HCT116 (cell line): ENCODE measurements at regions not wholly inside any gene's neighbourhood (a gene's known extent, or its start where the extent isn't known, plus 50 kb on each side); places are given as distances from the start of the nearest gene placed in this dataset.

ENCODE experiments used
- ATAC-seq: fragments of 200-7000 bp; cut with Tn5 transposase; 2 replicates; pipeline ENCODE4 v1.9.1; 2020; ENCODE audit warnings: mild to moderate bottlenecking, moderate library complexity
- BruUV-seq: library from RNA; stranded (reverse); fragments of 400-500 nt; replicated peaks from 2 replicates; lab custom pipeline; 2021; lab: Mats Ljungman, UMichigan
- CTCF ChIA-PET: fragments of 300-600 bp; sonication (Branson Sonifier 250); formaldehyde crosslinking; loops from one replicate; lab custom pipeline; 2021; ENCODE audit warnings: antibody characterized with exemption; lab: Charles Lee
- POLR2A ChIA-PET: fragments of 300-600, 350-600 bp; sonication (Branson Sonifier 250); formaldehyde crosslinking; loops from one replicate; lab custom pipeline; 2021; ENCODE audit warnings: antibody characterized with exemption; lab: Charles Lee
- RAD21 ChIA-PET, 2 experiments: fragments of 300-600 bp; sonication (Branson Sonifier 250); formaldehyde crosslinking; loops; one replicate each; lab custom pipeline; 2023; ENCODE audit warnings: low total read pairs in 2 of 2; ENCODE audit not compliant: uncharacterized antibody in 2 of 2, unreplicated experiment in 2 of 2, low non-redundant PET in 1 of 2; lab: Charles Lee
- DNase-seq: peaks from one replicate; pipeline ENCODE4 v3.0.0-alpha.2; 2010; ENCODE audit warnings: low read depth, low spot score
- H2AFZ ChIP-seq: fragments of 200-600 bp; shearing (Covaris generic), sonication (generic); 2 replicates; pipeline ENCODE4 v1.6.1; 2017; ENCODE audit warnings: low read depth, mixed run types, mixed read lengths, antibody characterized with exemption, low read length; ENCODE audit not compliant: poor library complexity, severe bottlenecking
- H3K27ac ChIP-seq: 2 replicates; pipeline ENCODE4 v1.5.1; 2012; ENCODE audit warnings: low read depth, low read length
- H3K27me3 ChIP-seq: fragments of 200-600 bp; sonication (generic); 2 replicates; pipeline ENCODE4 v1.6.1; 2016; ENCODE audit warnings: mixed run types, low read length, mixed read lengths; ENCODE audit not compliant: insufficient read depth
- H3K36me3 ChIP-seq, 2 experiments: fragments of 200-500 bp in 1 of 2; fragments of 200-600 bp in 1 of 2; sonication (Bioruptor generic) in 1 of 2; sonication (generic) in 1 of 2; 2 replicates each; pipeline versions ENCODE4 v1.5.1 to v1.6.1; 2014 to 2016; ENCODE audit warnings: low read length in 2 of 2, inconsistent platforms in 1 of 2, mixed read lengths in 1 of 2, mixed run types in 1 of 2; ENCODE audit not compliant: insufficient read depth in 2 of 2, control insufficient read depth in 1 of 2
- H3K4me1 ChIP-seq, 2 experiments: fragments of 200-600 bp in 1 of 2; sonication (generic) in 1 of 2; 2 replicates each; pipeline versions ENCODE4 v1.5.1 to v1.6.1; 2012 to 2017; ENCODE audit warnings: low read length in 2 of 2, inconsistent platforms in 1 of 2, mild to moderate bottlenecking in 1 of 2, mixed read lengths in 1 of 2, mixed run types in 1 of 2, moderate library complexity in 1 of 2; ENCODE audit not compliant: insufficient read depth in 2 of 2, control insufficient read depth in 1 of 2
- H3K4me2 ChIP-seq: fragments of 200-600 bp; sonication (generic); 2 replicates; pipeline ENCODE4 v1.6.1; 2017; ENCODE audit warnings: mixed run types, low read length, mixed read lengths
- H3K4me3 ChIP-seq, 2 experiments: fragments of 200-600 bp in 1 of 2; sonication (generic) in 1 of 2; replicated peaks in 1 of 2; 2 replicates each; pipeline ENCODE4 v1.5.1; 2011 to 2016; ENCODE audit warnings: low read length in 2 of 2, control low read depth in 1 of 2, low read depth in 1 of 2, mild to moderate bottlenecking in 1 of 2, mixed read lengths in 1 of 2, mixed run types in 1 of 2
- H3K79me2 ChIP-seq: fragments of 200-600 bp; sonication (generic); 2 replicates; pipeline ENCODE4 v1.6.1; 2017; ENCODE audit warnings: mild to moderate bottlenecking, mixed run types, low read length, moderate library complexity, mixed read lengths; ENCODE audit not compliant: insufficient read depth
- H3K9ac ChIP-seq: fragments of 200-600 bp; sonication (generic); 2 replicates; pipeline ENCODE4 v1.6.1; 2016; ENCODE audit warnings: low read length, mixed read lengths
- H3K9me2 ChIP-seq: fragments of 200-600 bp; sonication (generic), shearing (Covaris generic); 2 replicates; pipeline ENCODE4 v1.6.1; 2017; ENCODE audit warnings: mixed run types, mild to moderate bottlenecking, moderate library complexity; ENCODE audit not compliant: insufficient read depth
- H3K9me3 ChIP-seq, 2 experiments: fragments of 200-500 bp in 1 of 2; fragments of 200-600 bp in 1 of 2; sonication (Bioruptor generic) in 1 of 2; sonication (generic) in 1 of 2; 2 replicates each; pipeline ENCODE4 v1.6.1; 2014 to 2017; ENCODE audit warnings: low read length in 2 of 2, mixed read lengths in 2 of 2, inconsistent platforms in 1 of 2, low read depth in 1 of 2, mild to moderate bottlenecking in 1 of 2, mixed run types in 1 of 2, moderate library complexity in 1 of 2; ENCODE audit not compliant: control insufficient read depth in 1 of 2, insufficient read depth in 1 of 2
- H4K20me1 ChIP-seq: fragments of 200-600 bp; sonication (generic), shearing (Covaris generic); 2 replicates; pipeline ENCODE4 v1.6.1; 2017; ENCODE audit warnings: mixed run types, mild to moderate bottlenecking, moderate library complexity; ENCODE audit not compliant: insufficient read depth
- CEBPB ChIP-seq: IDR thresholded peaks from 2 replicates; pipeline ENCODE4 v1.6.1; 2012; ENCODE audit warnings: low read depth
- EZH2 ChIP-seq: fragments of 200-600 bp; sonication (generic); IDR thresholded peaks from 2 replicates; pipeline ENCODE4 v1.6.1; 2017; ENCODE audit warnings: antibody characterized with exemption, mixed run types
- EZH2phosphoT487 ChIP-seq: fragments of 200-600 bp; IDR thresholded peaks from 2 replicates; pipeline ENCODE4 v1.6.1; 2018; ENCODE audit warnings: antibody characterized with exemption, borderline replicate concordance
- JUND ChIP-seq: IDR thresholded peaks from 2 replicates; pipeline ENCODE4 v1.6.1; 2012
- RAD21 ChIP-seq: IDR thresholded peaks from 2 replicates; pipeline ENCODE4 v1.6.1; 2012; ENCODE audit warnings: low read depth, mild to moderate bottlenecking
- SIN3A ChIP-seq: IDR thresholded peaks from 2 replicates; pipeline ENCODE4 v1.6.1; 2012; ENCODE audit warnings: low read depth
- SRF ChIP-seq: IDR thresholded peaks from 2 replicates; pipeline ENCODE4 v1.6.1; 2012; ENCODE audit warnings: low read depth
- ZFX ChIP-seq: fragments of 450-650 bp; IDR thresholded peaks from 2 replicates; pipeline ENCODE4 v1.6.1; 2017
- intact Hi-C: fragments of 100-400 bp; cut with micrococcal nuclease; formaldehyde crosslinking; loops from 2 replicates; pipeline ENCODE4 v1.10.0; 2022
- TF ChIP-seq, protein P1 (sequence below): IDR thresholded peaks from 2 replicates; pipeline ENCODE4 v1.6.1; 2012
- TF ChIP-seq, protein P2 (sequence below): IDR thresholded peaks from 2 replicates; pipeline ENCODE4 v1.6.1; 2012; ENCODE audit warnings: low read depth
- TF ChIP-seq, protein P3 (sequence below), 3 experiments: fragments of 200-600 bp in 1 of 3; sonication (generic) in 1 of 3; IDR thresholded peaks in 2 of 3; conservative IDR thresholded peaks in 1 of 3; 2 replicates each; pipeline ENCODE4 v1.5.1; 2012 to 2017; ENCODE audit warnings: low read depth in 2 of 3, low read length in 2 of 3, antibody characterized with exemption in 1 of 3, borderline replicate concordance in 1 of 3, control low read depth in 1 of 3, mild to moderate bottlenecking in 1 of 3, mixed read lengths in 1 of 3, mixed run types in 1 of 3, moderate library complexity in 1 of 3; ENCODE audit not compliant: insufficient read depth in 1 of 3
- TF ChIP-seq, protein P4 (sequence below): IDR thresholded peaks from 2 replicates; pipeline ENCODE4 v1.6.1; 2011; ENCODE audit warnings: mild to moderate bottlenecking, low read length, moderate library complexity; ENCODE audit not compliant: insufficient replicate concordance; ENCODE audit errors: extremely low read depth

DNA sequence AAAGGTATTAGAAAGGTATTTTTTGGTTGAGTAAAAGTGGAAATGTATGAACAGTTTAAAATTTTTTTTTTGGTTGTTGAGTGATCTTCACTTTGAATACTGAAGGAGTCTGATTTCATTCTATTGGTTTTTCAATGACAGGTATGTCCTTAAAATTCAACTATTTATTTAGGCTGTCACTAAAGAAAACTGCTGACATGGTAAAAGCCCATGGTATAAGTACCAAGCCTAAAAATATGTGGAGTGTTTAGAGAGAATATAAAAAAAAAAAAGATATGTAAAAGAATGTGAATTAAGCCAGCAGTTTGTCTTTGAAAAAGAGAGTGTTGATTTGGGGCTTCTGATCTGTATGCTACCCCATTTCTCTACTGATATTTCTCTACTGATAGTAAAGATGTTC, 90.3 kb upstream of the SUCLG2 start:
- CTCF ChIA-PET: no interaction called here
- no peak for ATAC-seq
- H4K20me1 ChIP-seq: no peaks in the 10 kb centered on the region

DNA sequence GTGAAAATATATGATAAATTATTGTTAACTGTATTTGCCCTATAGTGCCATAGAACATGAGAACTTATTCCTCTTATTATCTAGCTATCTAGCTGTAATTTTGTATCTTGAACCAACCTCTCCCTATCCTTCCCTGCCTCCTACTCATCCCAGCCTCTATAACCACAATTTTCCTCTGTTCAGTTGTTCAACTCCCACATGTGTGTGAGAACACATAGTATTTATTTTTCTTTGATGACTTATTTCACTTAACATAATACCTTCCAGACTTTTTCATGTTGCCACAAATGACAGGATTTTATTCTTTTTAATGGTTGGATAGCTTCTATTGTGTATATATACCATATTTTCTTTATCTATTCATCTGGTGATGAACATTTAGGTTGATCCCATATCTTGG, 85.4 kb upstream of the SUCLG2 start:
- no TSS peak for BruUV-seq
- no peak for TF ChIP-seq ZFX
- TF ChIP-seq, protein P1, sequence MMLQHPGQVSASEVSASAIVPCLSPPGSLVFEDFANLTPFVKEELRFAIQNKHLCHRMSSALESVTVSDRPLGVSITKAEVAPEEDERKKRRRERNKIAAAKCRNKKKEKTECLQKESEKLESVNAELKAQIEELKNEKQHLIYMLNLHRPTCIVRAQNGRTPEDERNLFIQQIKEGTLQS: no peak
- TF ChIP-seq, protein P2, sequence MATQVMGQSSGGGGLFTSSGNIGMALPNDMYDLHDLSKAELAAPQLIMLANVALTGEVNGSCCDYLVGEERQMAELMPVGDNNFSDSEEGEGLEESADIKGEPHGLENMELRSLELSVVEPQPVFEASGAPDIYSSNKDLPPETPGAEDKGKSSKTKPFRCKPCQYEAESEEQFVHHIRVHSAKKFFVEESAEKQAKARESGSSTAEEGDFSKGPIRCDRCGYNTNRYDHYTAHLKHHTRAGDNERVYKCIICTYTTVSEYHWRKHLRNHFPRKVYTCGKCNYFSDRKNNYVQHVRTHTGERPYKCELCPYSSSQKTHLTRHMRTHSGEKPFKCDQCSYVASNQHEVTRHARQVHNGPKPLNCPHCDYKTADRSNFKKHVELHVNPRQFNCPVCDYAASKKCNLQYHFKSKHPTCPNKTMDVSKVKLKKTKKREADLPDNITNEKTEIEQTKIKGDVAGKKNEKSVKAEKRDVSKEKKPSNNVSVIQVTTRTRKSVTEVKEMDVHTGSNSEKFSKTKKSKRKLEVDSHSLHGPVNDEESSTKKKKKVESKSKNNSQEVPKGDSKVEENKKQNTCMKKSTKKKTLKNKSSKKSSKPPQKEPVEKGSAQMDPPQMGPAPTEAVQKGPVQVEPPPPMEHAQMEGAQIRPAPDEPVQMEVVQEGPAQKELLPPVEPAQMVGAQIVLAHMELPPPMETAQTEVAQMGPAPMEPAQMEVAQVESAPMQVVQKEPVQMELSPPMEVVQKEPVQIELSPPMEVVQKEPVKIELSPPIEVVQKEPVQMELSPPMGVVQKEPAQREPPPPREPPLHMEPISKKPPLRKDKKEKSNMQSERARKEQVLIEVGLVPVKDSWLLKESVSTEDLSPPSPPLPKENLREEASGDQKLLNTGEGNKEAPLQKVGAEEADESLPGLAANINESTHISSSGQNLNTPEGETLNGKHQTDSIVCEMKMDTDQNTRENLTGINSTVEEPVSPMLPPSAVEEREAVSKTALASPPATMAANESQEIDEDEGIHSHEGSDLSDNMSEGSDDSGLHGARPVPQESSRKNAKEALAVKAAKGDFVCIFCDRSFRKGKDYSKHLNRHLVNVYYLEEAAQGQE: no peak
- no peak for TF ChIP-seq RAD21
- TF ChIP-seq SIN3A: no peak
- TF ChIP-seq SRF: no peak
- no peak for TF ChIP-seq JUND
- TF ChIP-seq EZH2phosphoT487: no peak
- TF ChIP-seq, protein P3, sequence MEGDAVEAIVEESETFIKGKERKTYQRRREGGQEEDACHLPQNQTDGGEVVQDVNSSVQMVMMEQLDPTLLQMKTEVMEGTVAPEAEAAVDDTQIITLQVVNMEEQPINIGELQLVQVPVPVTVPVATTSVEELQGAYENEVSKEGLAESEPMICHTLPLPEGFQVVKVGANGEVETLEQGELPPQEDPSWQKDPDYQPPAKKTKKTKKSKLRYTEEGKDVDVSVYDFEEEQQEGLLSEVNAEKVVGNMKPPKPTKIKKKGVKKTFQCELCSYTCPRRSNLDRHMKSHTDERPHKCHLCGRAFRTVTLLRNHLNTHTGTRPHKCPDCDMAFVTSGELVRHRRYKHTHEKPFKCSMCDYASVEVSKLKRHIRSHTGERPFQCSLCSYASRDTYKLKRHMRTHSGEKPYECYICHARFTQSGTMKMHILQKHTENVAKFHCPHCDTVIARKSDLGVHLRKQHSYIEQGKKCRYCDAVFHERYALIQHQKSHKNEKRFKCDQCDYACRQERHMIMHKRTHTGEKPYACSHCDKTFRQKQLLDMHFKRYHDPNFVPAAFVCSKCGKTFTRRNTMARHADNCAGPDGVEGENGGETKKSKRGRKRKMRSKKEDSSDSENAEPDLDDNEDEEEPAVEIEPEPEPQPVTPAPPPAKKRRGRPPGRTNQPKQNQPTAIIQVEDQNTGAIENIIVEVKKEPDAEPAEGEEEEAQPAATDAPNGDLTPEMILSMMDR (IDR thresholded peaks at IDR 0.05 in 2 of 3, conservative IDR thresholded peaks at IDR 0.05 in 1 of 3; ENCODE audit: borderline replicate concordance in 1 of 3, insufficient read depth in 1 of 3, low read depth in 2 of 3, low read length in 2 of 3): no peak

More for the DNA sequence above, 90.3 kb upstream of the SUCLG2 start:
- H3K4me3 ChIP-seq: no peak overlapping the region
- POLR2A ChIA-PET: no interaction called here
- no peaks in the 10 kb centered on the region for H3K4me1 ChIP-seq
- H3K4me2 ChIP-seq: no peak overlapping the region
- no peaks in the 10 kb centered on the region for H3K36me3 ChIP-seq
- no peak overlapping the region for H3K27ac ChIP-seq
- intact Hi-C loops: no loop called here
- no peaks in the 10 kb centered on the region for H3K9me2 ChIP-seq
- no peaks in the 10 kb centered on the region for H3K79me2 ChIP-seq
- H3K9me3 ChIP-seq: no peaks in the 10 kb centered on the region
- RAD21 ChIA-PET: no interaction called here
- no peak overlapping the region for H3K9ac ChIP-seq
- H3K27me3 ChIP-seq: 0 out of 2 replicates have a peak, but pooled peaks cover 3% of the 10 kb centered on the region
- no TSS peak for BruUV-seq
- no peak for DNase-seq
- TF ChIP-seq CEBPB: no peak
- TF ChIP-seq RAD21: no peak
- TF ChIP-seq, protein P4, sequence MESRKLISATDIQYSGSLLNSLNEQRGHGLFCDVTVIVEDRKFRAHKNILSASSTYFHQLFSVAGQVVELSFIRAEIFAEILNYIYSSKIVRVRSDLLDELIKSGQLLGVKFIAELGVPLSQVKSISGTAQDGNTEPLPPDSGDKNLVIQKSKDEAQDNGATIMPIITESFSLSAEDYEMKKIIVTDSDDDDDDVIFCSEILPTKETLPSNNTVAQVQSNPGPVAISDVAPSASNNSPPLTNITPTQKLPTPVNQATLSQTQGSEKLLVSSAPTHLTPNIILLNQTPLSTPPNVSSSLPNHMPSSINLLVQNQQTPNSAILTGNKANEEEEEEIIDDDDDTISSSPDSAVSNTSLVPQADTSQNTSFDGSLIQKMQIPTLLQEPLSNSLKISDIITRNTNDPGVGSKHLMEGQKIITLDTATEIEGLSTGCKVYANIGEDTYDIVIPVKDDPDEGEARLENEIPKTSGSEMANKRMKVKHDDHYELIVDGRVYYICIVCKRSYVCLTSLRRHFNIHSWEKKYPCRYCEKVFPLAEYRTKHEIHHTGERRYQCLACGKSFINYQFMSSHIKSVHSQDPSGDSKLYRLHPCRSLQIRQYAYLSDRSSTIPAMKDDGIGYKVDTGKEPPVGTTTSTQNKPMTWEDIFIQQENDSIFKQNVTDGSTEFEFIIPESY: no peak
- no peak for TF ChIP-seq EZH2
- no peak for TF ChIP-seq ZFX
- TF ChIP-seq, protein P1: no peak
- H2AFZ ChIP-seq: no peak overlapping the region

More for the DNA sequence above, 85.4 kb upstream of the SUCLG2 start:
- Histone ChIP-seq H3K79me2 (no peaks in the 10 kb centered on the region), H3K9me3 (no peaks in the 10 kb centered on the region), H2AFZ (no peak overlapping the region), H3K27ac (no peak overlapping the region), H3K36me3 (no peaks in the 10 kb centered on the region), H3K9me2 (no peaks in the 10 kb centered on the region), H3K4me3 (no peak overlapping the region), H3K27me3 (0 out of 2 replicates have a peak, but pooled peaks cover 3% of the 10 kb centered on the region), H3K4me1 (no peaks in the 10 kb centered on the region), H4K20me1 (no peaks in the 10 kb centered on the region), H3K9ac (no peak overlapping the region), H3K4me2 (no peak overlapping the region)
- DNase-seq: no peak
- no peak for ATAC-seq
- intact Hi-C loops: no loop called here
- RAD21 ChIA-PET: no interaction called here
- CTCF ChIA-PET: no interaction called here
- POLR2A ChIA-PET: no interaction called here
